Activated CD4-positive, alpha-beta T cell treated with anti-CD3 and anti-CD28 coated beads, Interleukin-2, amount 50 U/mL, for 24 hours (primary cell): ENCODE measurements at regions not wholly inside any gene's neighbourhood (a gene's known extent, or its start where the extent isn't known, plus 50 kb on each side); places are given as distances from the start of the nearest gene placed in this dataset.

Experiments
- DNase-seq, 2 donors: peaks; one replicate each; pipeline ENCODE4 v3.0.0-alpha.2; 2020; ENCODE audit warnings: low read depth in 1 of 2, low spot score in 1 of 2

DNA sequence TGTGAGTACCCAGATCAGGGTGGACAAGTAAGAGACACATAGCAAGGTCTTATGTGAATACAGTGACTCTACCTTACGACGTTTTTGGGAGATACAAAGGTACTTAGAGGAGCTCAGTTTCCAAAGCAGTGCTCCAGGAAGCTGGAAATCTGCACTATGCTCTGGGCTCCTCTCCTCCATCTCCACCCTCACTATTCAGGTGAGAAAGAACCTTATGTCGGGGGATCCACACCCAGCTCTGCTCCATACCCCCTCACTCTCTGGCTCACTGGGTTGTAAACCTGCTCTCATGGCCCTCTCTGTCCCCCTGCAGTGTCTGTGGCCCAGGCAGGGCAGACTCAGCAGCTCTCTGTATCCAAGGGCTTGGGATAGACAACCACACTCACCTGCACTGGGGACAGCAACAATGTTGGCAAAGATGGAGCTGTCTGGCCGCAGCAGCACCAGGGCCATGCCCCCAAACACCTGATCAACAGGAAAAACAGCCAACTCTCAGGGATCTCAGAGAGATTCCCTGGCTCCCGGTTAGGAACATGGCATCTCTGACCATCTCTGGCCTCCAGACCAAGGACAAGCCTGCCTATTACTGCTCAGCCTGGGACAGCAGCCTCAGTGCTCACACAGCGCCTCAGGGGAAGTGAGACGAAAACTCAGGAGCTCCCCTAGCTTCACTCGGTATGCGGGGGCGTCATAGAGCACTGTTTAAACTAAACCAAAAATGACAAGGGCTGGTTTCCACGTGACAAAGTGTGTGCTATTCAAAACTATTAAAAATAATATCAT is 60.9 kb upstream of the TOP3B start:
- no peak for DNase-seq

GRCh38 chr22:22042599-22043295 is 60.2 kb upstream of the TOP3B start:
- no peak for DNase-seq

GRCh38 chr22:22042009-22042408 is 59.4 kb upstream of the TOP3B start:
- no peak for DNase-seq

GRCh38 chr22:22040908-22041307 is 58.3 kb upstream of the TOP3B start:
- DNase-seq, result no peak

- no peak for DNase-seq
Observed at GRCh38 chr22:22040472-22040871, 57.9 kb upstream of the TOP3B start.

DNA sequence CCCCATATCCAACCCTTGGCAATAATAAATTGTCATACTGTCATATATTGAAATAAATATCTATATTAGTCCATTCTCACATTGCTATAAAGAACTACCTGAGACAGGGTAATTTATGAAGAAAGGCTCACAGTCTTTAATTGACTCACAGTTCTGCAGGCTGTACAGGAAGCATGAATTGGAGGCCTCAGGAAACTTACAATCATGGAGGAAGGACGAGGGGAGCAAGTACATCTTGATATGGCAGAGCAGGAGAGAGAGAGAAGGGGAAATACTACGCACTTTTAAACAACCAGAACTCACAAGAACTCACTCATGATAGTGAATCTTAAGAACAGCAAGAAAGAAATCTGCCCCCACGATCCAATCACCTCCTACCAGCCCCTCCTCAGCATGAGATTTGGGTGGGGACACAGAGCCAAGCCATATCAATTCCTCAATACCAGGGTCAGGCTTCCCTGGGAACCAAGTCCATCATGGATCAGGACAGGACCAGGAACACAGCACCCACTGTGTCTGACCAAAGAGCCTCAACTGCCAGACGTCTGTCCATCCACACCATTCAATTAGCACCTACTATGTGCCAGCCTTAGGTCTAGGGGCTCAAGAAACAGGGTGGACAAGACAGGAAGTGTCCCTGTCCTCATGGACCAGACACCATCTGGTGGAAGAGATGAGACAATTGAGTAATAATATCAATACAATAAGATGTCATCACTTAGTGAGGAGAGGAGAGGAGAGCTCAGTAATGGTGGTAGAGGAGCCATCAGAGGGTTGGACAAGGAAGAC is 56.9 kb upstream of the TOP3B start:
- DNase-seq, result no peak

DNA sequence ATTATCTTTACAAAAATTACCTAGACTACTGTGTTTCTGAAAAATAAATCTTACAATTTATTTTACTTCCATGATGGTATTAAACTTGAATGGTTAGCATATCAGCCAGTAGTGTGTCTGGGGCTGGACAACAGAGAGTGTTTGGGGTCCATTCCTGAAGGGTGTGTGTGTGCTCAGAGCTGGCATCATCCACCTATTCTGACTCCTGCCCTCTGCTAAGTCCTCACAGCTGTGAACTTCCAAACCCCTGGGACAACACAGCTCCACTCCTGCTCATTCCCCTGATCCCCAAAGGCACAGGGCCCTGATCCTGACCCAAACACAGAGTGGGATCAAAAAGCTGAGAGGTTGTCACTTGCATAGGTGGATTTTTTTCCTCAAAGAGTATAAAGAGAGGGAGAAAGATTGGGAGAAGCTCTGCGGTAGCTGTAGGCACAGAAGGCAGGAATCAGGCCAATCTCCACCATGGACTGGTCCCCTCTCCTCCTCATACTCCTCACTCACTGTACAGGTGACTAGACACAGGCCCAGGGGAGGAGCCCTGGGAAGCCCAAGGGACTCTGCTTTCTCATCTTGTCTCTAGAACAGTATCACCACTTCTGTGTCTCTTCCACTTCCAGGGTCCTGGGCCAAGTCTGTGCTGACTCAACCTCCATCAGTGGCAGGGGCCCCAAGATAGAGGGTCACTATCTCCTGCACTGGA is 55.7 kb upstream of the TOP3B start:
- no peak for DNase-seq

- DNase-seq, result no peak
Observed at GRCh38 chr22:22037740-22038139, 55.2 kb upstream of the TOP3B start.

DNA sequence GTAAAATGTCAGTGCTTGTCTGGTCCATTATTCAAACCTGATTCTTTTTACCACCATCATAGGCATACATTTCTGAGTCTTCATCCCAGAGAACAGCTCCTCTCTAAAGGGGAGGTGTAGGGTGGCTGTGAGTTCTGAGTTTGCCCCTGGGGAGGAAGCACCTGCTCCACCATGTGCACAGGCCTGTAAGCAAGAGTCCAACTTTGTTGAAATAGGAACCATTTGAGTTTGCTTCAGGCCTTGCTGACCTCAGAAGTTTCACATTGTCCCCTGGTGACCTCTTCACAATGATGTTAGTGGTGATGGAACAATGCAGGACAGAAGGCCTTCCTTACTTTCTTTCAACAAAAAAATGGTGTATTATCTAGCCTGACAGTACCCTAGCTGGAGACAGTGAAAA is 54.6 kb upstream of the TOP3B start:
- no peak for DNase-seq

- no peak for DNase-seq
Observed at GRCh38 chr22:22036588-22036987, 54.0 kb upstream of the TOP3B start.

DNA sequence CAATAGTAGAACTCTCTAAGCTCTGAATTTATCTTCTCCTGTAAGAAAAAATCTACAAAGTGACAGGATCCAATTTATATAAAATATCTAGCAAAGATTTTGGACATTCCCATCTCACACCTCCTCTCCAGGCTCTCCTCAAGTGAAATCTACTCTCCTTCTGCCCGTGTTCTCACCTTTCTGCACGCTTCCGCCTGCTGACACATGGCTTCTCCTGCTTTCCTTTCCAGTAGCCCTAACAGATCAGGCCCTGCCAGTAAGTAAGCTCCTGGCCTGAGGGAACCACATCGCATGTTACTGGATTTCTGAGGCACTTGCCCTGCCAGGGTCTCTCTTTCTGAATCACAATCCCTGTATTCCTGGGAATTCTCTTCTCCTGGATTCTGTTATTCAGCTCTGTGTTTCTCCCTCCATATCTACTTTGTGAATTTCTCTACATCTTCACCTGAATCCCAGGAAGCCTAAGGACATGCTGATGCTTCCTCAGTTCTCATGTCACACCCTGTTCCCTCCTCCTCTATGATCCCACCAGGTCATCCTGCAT is 53.3 kb upstream of the TOP3B start:
- no peak for DNase-seq

GRCh38 chr22:22035203-22035602 is 52.6 kb upstream of the TOP3B start:
- no peak for DNase-seq

GRCh38 chr22:22034469-22035132 is 52.0 kb upstream of the TOP3B start:
- no peak for DNase-seq

GRCh38 chr22:22033803-22034468 is 51.3 kb upstream of the TOP3B start:
- no peak for DNase-seq

DNA sequence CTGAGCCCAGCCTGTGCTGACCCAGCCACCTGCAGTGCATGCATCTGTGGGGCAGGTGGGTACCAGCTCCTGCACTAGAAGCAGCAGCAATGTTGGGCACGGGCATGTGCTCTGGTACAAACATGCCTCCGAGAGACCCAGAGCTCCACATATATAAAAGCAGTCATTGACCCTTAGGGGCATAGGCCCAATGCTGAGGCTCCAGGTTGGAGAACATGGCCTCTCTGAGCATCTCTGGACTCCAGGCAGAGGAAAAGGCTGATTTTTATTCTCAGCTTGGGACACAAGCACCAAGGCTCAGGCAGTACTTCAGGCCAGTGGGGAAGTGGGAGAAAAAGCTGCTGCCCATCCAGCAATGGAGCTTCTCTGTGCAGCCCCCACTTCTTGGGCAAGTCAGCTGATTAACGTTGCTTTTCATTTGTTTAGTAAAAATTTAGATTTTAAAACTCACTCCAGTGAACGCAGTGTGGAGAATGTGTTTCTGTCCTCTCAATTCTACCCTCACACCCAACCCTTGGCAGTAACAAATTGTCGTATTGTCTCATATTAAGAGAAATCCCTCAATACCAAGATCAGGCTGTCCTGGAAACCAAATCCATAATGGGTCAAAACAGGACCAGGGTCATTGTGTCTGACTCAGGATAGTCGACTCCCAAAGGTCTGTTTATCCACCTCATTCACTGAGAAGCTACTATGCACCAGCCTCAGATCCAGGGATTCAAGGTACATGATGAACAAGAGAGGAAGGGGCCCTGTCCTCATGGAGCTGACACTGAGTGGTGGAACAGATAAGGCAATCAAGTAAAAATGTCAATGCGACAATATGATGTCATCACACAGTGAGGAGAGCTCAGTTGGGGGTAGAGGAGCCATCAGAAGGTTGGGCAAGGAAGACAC is 50.6 kb upstream of the TOP3B start:
- no peak for DNase-seq

- no peak for DNase-seq
Observed at GRCh38 chr22:22032099-22032905, 49.7 kb upstream of the TOP3B start.
